ENCODE measurements at regions not wholly inside any gene's neighbourhood (a gene's known extent, or its start where the extent isn't known, plus 50 kb on each side); places are given as distances from the start of the nearest gene placed in this dataset.

DNA sequence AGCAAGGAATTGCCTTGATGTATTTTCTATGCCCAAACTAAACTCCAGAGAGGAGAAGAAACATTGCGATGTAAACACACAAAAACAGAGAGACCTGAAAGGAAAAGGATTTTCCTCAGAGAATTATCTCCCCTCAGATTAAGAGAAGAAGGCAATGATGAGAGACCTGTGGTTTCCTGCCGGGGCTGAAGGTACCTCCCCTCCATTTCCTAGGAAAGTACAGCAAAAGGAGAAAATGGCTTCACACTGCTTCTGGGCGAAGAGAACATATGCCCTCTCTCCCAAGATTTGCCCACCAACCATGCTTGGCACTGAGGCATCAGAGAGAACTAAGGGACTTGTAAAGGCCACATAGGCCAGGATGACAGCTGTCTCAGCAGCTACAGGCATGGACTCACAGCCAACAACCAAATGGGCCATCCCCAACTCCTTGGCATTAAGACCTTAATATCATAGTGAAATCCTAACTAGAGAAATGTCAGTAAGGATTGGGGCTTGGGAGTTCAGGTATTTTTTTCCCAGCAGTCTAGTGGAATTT, 523.0 kb downstream of the PTPRC start:
- Histone ChIP-seq H3K9me3 (ENCODE audit: insufficient read depth, low read depth, low read length) (no peaks in the 10 kb centered on the region), H3K36me3 (ENCODE audit: insufficient read depth, low read length) (no peaks in the 10 kb centered on the region), H3K4me1 (ENCODE audit: insufficient read depth, low read length) (peaks cover 19% of the 10 kb centered on the region), H3K27me3 (ENCODE audit: insufficient read depth, low read length) (no peaks in the 10 kb centered on the region), H3K27ac (ENCODE audit: low read depth, low read length) (peak overlapping the region; percentile 60; the same call in 1 of the 2 replicates), H3K4me3 (ENCODE audit: low read length) (no peak overlapping the region), H3K9ac (ENCODE audit: low read depth, low read length) (no peak overlapping the region)
- WGBS, result 88% methylated on average over 2 of the region's 3 CpGs

DNA sequence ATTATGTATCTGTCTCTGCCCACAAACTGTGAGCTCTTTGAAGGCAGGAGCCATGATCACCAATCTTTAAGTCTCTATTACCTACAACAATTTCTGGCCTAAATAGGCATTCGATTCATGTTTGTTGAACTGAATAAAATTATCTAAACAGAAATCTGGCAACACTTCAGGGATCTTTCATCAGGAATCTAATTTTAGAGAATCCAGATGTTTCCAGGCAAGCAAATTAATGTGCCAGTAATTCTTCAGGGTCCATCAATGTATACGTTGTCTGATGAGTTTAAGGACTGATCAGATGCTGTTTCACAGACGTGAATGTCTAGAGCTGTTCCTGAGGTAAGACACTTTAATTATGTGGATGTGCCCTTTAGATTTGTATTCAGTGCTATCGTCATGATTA, 524.4 kb downstream of the PTPRC start:
- Histone ChIP-seq H3K4me1 (ENCODE audit: insufficient read depth, low read length) (peaks cover 19% of the 10 kb centered on the region), H3K9ac (ENCODE audit: low read depth, low read length) (no peak overlapping the region), H3K4me3 (ENCODE audit: low read length) (no peak overlapping the region), H3K9me3 (ENCODE audit: insufficient read depth, low read depth, low read length) (no peaks in the 10 kb centered on the region), H3K36me3 (ENCODE audit: insufficient read depth, low read length) (no peaks in the 10 kb centered on the region), H3K27me3 (ENCODE audit: insufficient read depth, low read length) (no peaks in the 10 kb centered on the region), H3K27ac (ENCODE audit: low read depth, low read length) (no peak overlapping the region)
- WGBS, result 98% methylated on average over 3 of the region's 4 CpGs

DNA sequence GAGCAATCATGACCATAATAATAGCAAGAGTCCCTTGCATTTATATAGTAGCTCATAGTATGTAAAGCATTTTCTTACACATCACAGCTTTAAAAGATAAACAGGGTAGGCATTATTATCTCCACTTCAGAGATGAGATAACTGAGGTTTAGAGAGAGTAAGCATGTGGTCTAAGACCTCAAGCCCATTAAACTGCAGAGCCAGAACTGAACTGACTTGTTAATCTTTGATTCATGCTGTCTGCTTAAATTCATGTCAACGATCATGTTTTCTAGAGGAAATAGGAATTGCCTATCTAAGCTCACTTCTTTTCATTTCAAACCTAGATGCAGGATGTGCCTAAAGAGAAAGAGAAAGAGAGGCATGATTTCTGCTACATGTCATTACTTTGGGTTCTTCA, 524.8 kb downstream of the PTPRC start:
- Histone ChIP-seq H3K4me3 (ENCODE audit: low read length) (no peak overlapping the region), H3K4me1 (ENCODE audit: insufficient read depth, low read length) (peaks cover 19% of the 10 kb centered on the region), H3K36me3 (ENCODE audit: insufficient read depth, low read length) (no peaks in the 10 kb centered on the region), H3K9ac (ENCODE audit: low read depth, low read length) (no peak overlapping the region), H3K27ac (ENCODE audit: low read depth, low read length) (no peak overlapping the region), H3K27me3 (ENCODE audit: insufficient read depth, low read length) (no peaks in the 10 kb centered on the region), H3K9me3 (ENCODE audit: insufficient read depth, low read depth, low read length) (no peaks in the 10 kb centered on the region)
- 100% methylated on average over 1 of the region's 1 CpG for WGBS

DNA sequence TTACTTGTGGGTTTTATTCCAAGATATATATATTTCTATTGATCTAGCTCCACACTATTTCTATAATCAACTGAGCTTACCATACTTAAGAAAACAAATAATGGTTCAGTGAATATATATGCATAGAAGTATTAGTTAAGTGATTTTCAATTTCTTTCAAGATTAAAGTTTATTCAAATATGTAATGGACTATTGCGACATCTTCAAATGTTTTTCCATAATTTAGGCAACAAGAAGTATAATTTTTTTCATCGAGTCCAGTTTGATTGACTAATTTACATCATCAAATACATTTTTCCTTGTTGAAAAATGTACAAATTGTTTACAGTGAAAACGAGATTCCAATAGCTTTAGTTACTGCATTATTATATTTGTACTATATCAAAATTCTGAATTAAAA, 528.6 kb downstream of the PTPRC start:
- Histone ChIP-seq H3K27ac (ENCODE audit: low read depth, low read length) (no peak overlapping the region), H3K9ac (ENCODE audit: low read depth, low read length) (no peak overlapping the region), H3K27me3 (ENCODE audit: insufficient read depth, low read length) (no peaks in the 10 kb centered on the region), H3K9me3 (ENCODE audit: insufficient read depth, low read depth, low read length) (no peaks in the 10 kb centered on the region), H3K4me3 (ENCODE audit: low read length) (no peak overlapping the region), H3K4me1 (ENCODE audit: insufficient read depth, low read length) (no peaks in the 10 kb centered on the region), H3K36me3 (ENCODE audit: insufficient read depth, low read length) (no peaks in the 10 kb centered on the region)
- no CpG with 5 or more reads among the region's 3 CpGs for WGBS

DNA sequence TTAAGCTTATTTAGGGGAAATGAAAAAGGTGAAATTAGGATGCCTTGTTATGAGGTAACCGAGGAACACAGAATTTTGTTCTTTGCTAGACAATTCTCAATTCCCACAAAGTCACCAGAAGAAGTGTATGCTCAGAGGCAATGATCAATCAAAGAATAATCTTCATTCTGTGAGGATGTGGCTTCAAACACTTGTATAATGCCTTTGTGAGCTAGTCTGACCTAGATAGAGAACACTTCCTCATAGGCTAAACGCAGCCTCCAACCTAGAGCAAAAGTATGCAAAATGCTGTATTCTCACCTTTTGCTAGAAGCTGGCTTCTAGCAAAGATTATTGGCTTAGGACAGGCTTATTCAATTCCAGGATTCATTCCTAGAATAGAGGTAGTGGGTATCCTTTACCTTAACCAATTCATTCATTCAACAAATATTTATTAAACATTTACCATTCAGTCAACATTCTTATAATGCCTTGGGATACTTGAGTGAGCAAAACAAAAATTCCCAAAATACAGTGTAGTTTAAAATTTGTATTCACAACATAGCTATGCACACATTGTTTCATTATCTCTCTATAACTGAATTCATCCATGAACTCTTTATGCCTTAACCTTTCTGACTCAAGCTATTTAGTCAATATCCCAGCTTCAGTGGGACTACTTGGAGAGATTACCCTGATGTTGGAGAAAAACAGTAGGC, 530.2 kb downstream of the PTPRC start:
- H3K4me1 ChIP-seq (ENCODE audit: insufficient read depth, low read length), result no peaks in the 10 kb centered on the region
- H3K9ac ChIP-seq (ENCODE audit: low read depth, low read length), result no peak overlapping the region
- H3K36me3 ChIP-seq (ENCODE audit: insufficient read depth, low read length), result no peaks in the 10 kb centered on the region
- WGBS, result 88% methylated on average over 2 of the region's 2 CpGs
- no peak overlapping the region for H3K27ac ChIP-seq (ENCODE audit: low read depth, low read length)
- no peak overlapping the region for H3K4me3 ChIP-seq (ENCODE audit: low read length)
- H3K27me3 ChIP-seq (ENCODE audit: insufficient read depth, low read length), result no peaks in the 10 kb centered on the region
- no peaks in the 10 kb centered on the region for H3K9me3 ChIP-seq (ENCODE audit: insufficient read depth, low read depth, low read length)

DNA sequence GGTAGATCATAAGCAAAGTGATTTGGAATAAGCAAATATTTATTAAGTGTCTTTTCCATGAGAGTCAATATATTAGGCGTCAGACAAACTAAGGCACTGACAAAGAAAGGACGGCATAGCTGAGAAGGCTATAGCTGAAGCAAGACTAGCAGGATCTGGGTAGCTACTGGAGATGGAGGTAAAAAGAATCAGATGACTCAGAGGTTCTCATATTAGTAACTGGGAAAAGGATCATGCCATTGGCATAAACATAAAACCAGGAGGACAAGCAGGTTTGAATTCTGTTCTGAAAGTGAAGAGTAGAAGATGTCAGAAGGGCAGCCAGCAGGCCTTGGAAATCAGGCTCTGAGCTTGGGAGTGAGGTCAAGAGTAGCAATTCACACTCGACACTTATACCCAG, 531.9 kb downstream of the PTPRC start:
- Histone ChIP-seq H3K4me1 (ENCODE audit: insufficient read depth, low read length) (no peaks in the 10 kb centered on the region), H3K9ac (ENCODE audit: low read depth, low read length) (no peak overlapping the region), H3K4me3 (ENCODE audit: low read length) (no peak overlapping the region), H3K36me3 (ENCODE audit: insufficient read depth, low read length) (no peaks in the 10 kb centered on the region), H3K27ac (ENCODE audit: low read depth, low read length) (no peak overlapping the region), H3K27me3 (ENCODE audit: insufficient read depth, low read length) (no peaks in the 10 kb centered on the region), H3K9me3 (ENCODE audit: insufficient read depth, low read depth, low read length) (no peaks in the 10 kb centered on the region)
- WGBS, result 99% methylated on average over 3 of the region's 3 CpGs

DNA sequence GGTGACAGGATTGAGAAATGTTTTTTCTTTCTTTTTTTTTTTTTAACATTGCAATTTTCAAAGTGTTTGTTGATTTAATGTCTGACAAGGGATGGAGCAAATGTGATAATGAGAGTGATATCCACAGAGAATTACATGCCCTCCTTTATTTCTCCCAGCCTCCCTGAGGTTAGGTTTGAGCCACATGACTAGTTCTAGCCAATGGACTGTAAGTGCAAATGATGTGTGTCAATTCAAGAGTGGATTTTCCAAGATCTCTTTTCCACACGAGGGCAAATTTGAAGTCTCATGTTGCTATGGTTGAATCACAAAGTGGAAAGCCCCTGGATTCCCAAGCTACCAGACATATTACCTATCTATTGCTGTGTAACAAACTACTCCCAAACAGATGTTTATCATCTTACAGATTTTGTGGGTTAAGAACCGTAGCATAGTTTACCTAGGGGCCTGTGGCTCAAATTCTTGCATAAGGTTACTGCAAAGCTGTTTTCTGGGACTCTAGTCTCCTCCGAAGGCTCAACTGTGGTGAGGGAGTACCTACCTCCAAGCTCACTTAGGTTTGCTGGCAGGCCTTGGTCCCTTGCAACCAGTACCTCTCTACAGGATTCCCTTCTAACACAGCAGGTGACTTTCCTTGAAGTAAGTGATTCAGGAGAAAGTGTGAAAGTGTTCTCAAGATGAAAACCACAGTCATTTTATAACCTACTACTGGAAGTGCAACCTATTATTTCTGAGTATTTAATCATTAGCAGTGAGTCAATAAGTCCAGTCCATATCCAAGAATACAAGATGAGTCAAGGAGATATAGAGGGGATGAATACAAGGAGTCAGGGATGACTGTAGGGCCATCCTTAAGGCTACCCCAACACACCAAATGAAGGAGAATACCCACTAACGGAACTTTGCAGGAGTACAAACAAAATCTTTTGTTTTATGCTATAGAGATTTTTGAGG, 533.6 kb downstream of the PTPRC start:
- Histone ChIP-seq H3K27me3 (ENCODE audit: insufficient read depth, low read length) (no peaks in the 10 kb centered on the region), H3K4me3 (ENCODE audit: low read length) (no peak overlapping the region), H3K4me1 (ENCODE audit: insufficient read depth, low read length) (no peaks in the 10 kb centered on the region), H3K27ac (ENCODE audit: low read depth, low read length) (no peak overlapping the region), H3K9ac (ENCODE audit: low read depth, low read length) (no peak overlapping the region), H3K9me3 (ENCODE audit: insufficient read depth, low read depth, low read length) (no peaks in the 10 kb centered on the region), H3K36me3 (ENCODE audit: insufficient read depth, low read length) (no peaks in the 10 kb centered on the region)
- WGBS, result 95% methylated on average over 3 of the region's 4 CpGs

DNA sequence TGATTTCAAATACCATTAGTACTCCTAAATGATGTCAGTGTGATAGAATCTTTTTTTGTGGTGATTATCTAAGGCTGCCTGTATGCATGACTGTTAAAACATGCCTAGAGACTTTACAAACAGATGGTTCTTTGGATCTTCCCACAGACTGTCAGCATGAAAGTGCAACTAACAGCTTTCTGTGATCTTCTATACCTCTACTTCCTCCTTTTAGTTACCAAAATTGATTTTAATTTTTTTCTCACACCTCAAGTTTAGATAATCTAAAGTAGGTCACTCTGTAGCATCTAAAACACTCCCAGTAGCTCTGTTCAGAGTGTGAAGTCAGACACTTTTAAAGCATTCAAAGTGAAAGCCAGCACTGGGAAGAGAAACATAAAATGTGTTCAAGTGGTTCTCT, 534.5 kb downstream of the PTPRC start:
- Histone ChIP-seq H3K9ac (ENCODE audit: low read depth, low read length) (no peak overlapping the region), H3K4me1 (ENCODE audit: insufficient read depth, low read length) (no peaks in the 10 kb centered on the region), H3K36me3 (ENCODE audit: insufficient read depth, low read length) (no peaks in the 10 kb centered on the region), H3K27me3 (ENCODE audit: insufficient read depth, low read length) (no peaks in the 10 kb centered on the region), H3K9me3 (ENCODE audit: insufficient read depth, low read depth, low read length) (no peaks in the 10 kb centered on the region), H3K27ac (ENCODE audit: low read depth, low read length) (no peak overlapping the region), H3K4me3 (ENCODE audit: low read length) (no peak overlapping the region)

DNA sequence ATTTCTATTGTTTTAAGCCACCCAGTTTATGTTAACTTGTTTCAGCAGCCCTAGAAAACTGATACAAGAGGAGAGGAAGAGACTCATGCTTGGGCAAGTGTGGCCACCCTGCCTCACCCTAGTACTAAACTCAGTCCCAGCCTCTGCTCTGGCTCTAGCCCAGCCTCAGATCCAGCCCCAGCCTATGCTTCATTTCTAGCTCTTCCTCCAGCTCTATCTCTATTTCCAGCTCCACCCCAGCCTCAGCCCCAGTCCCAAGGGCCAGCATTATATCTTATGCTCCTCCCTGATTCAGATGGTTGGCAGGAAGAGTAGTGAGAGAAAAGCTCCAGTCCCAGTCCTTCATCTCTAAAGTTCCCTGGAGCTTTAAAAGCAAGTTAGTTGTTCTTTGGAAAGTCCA, 535.5 kb downstream of the PTPRC start:
- H3K9ac ChIP-seq (ENCODE audit: low read depth, low read length), result no peak overlapping the region
- H3K4me3 ChIP-seq (ENCODE audit: low read length), result no peak overlapping the region
- H3K27ac ChIP-seq (ENCODE audit: low read depth, low read length), result no peak overlapping the region
- H3K9me3 ChIP-seq (ENCODE audit: insufficient read depth, low read depth, low read length), result no peaks in the 10 kb centered on the region
- no peaks in the 10 kb centered on the region for H3K4me1 ChIP-seq (ENCODE audit: insufficient read depth, low read length)
- no peaks in the 10 kb centered on the region for H3K27me3 ChIP-seq (ENCODE audit: insufficient read depth, low read length)
- no peaks in the 10 kb centered on the region for H3K36me3 ChIP-seq (ENCODE audit: insufficient read depth, low read length)

DNA sequence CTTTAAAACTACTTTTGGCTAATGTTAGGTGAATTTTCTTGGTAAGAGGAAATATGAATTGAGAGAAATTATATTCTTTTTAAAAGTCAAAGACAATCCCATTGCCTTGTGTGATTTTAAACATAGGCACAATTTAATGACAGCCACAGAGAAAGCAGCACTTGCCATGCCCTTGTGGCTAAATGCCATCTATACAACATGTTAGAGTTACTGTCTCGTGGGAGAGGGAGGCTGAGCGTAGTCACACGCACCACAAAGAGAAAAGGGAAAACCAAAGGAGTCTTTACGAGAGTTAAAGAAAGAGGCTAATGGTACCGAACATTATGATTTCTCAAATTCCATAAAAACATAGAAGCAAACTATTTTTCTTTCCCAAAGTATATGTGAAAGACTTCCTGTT, 537.9 kb downstream of the PTPRC start:
- Histone ChIP-seq H3K9me3 (ENCODE audit: insufficient read depth, low read depth, low read length) (no peaks in the 10 kb centered on the region), H3K27ac (ENCODE audit: low read depth, low read length) (no peak overlapping the region), H3K36me3 (ENCODE audit: insufficient read depth, low read length) (no peaks in the 10 kb centered on the region), H3K4me1 (ENCODE audit: insufficient read depth, low read length) (no peaks in the 10 kb centered on the region), H3K27me3 (ENCODE audit: insufficient read depth, low read length) (no peaks in the 10 kb centered on the region), H3K4me3 (ENCODE audit: low read length) (no peak overlapping the region), H3K9ac (ENCODE audit: low read depth, low read length) (no peak overlapping the region)
- WGBS, result 94% methylated on average over 5 of the region's 5 CpGs

DNA sequence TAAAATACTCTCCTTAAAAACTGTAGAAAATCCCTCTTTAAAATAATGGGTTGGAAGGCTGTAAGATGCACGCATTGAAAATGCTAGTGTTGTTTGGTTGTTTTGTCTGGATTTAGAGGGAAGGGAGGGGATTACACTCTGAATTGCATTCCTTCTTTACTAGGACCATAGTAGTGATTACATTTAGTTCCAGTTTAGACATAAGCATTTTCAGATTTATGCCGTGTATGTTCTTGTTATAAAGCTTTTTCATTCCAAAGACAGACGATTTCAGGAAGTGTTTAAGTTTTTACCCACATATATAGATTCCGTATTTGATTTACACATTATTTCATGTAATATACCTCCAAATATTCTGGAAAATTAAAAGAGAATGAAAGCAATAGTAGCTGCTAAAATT, 538.4 kb downstream of the PTPRC start:
- Histone ChIP-seq H3K9ac (ENCODE audit: low read depth, low read length) (no peak overlapping the region), H3K9me3 (ENCODE audit: insufficient read depth, low read depth, low read length) (no peaks in the 10 kb centered on the region), H3K36me3 (ENCODE audit: insufficient read depth, low read length) (no peaks in the 10 kb centered on the region), H3K27ac (ENCODE audit: low read depth, low read length) (no peak overlapping the region), H3K4me1 (ENCODE audit: insufficient read depth, low read length) (no peaks in the 10 kb centered on the region), H3K4me3 (ENCODE audit: low read length) (no peak overlapping the region), H3K27me3 (ENCODE audit: insufficient read depth, low read length) (no peaks in the 10 kb centered on the region)
- WGBS, result 90% methylated on average over 3 of the region's 4 CpGs

Data from HUES64 (cell line).